GM21717 (cell line): ENCODE measurements at regions not wholly inside any gene's neighbourhood (a gene's known extent, or its start where the extent isn't known, plus 50 kb on each side); places are given as distances from the start of the nearest gene placed in this dataset.
"Not testable (repeated sequence)": the region's sequence is repeated elsewhere in the genome, so short reads cannot be mapped to it uniquely, and the experiment has no call there.

ENCODE experiments used
- ATAC-seq: cut with Tn5 transposase; IDR thresholded peaks from one replicate; pipeline ENCODE4 v1.9.1; 2021; ENCODE audit warnings: mild to moderate bottlenecking, moderate library complexity; ENCODE audit not compliant: unreplicated experiment

- not testable (repeated sequence) for ATAC-seq
These were observed 262.5 kb downstream of the SMARCA2 start for GRCh38 chr9:2277644-2278043.

GRCh38 chr9:2279138-2279537 lies 264.0 kb downstream of the SMARCA2 start:
- not testable (repeated sequence) for ATAC-seq

- ATAC-seq: no peak
These were observed 266.1 kb downstream of the SMARCA2 start for GRCh38 chr9:2281031-2281802.

GRCh38 chr9:2281803-2282185 lies 266.6 kb downstream of the SMARCA2 start:
- ATAC-seq: no peak

GRCh38 chr9:2284770-2285169 lies 269.6 kb downstream of the SMARCA2 start:
- ATAC-seq: no peak

GRCh38 chr9:2285416-2286332 lies 270.5 kb downstream of the SMARCA2 start:
- ATAC-seq: no peak

- ATAC-seq: no peak
These were observed 271.2 kb downstream of the SMARCA2 start for GRCh38 chr9:2286333-2286705.

- no peak for ATAC-seq
These were observed 271.8 kb downstream of the SMARCA2 start for GRCh38 chr9:2286825-2287455.

GRCh38 chr9:2288309-2288708 lies 273.2 kb downstream of the SMARCA2 start:
- no peak for ATAC-seq

GRCh38 chr9:2289263-2289662 lies 274.1 kb downstream of the SMARCA2 start:
- no peak for ATAC-seq

GRCh38 chr9:2290382-2290781 lies 275.2 kb downstream of the SMARCA2 start:
- ATAC-seq: no peak

GRCh38 chr9:2291980-2292704 lies 277.0 kb downstream of the SMARCA2 start:
- ATAC-seq: no peak

GRCh38 chr9:2292733-2293132 lies 277.6 kb downstream of the SMARCA2 start:
- no peak for ATAC-seq

- no peak for ATAC-seq
These were observed 282.6 kb downstream of the SMARCA2 start for GRCh38 chr9:2297771-2298170.

GRCh38 chr9:2298217-2298616 lies 283.1 kb downstream of the SMARCA2 start:
- ATAC-seq: no peak

- no peak for ATAC-seq
These were observed 284.2 kb downstream of the SMARCA2 start for GRCh38 chr9:2299156-2299842.

GRCh38 chr9:2299843-2300205 lies 284.7 kb downstream of the SMARCA2 start:
- ATAC-seq: no peak

GRCh38 chr9:2300325-2300724 lies 285.2 kb downstream of the SMARCA2 start:
- no peak for ATAC-seq

GRCh38 chr9:2302606-2303005 lies 287.5 kb downstream of the SMARCA2 start:
- no peak for ATAC-seq

- no peak for ATAC-seq
These were observed 287.9 kb downstream of the SMARCA2 start for GRCh38 chr9:2303056-2303455.
